VCaP (cell line): ENCODE measurements at regions not wholly inside any gene's neighbourhood (a gene's known extent, or its start where the extent isn't known, plus 50 kb on each side); places are given as distances from the start of the nearest gene placed in this dataset.

Source experiments
- H3K27ac ChIP-seq: fragments of 450-650 bp; 2 replicates; pipeline ENCODE4 v1.5.1; 2017
- CTCF ChIP-seq: fragments of 450-650 bp; conservative IDR thresholded peaks from 2 replicates; pipeline ENCODE4 v1.5.1; 2017; ENCODE audit warnings: mild to moderate bottlenecking, moderate library complexity

GRCh38 chr2:611519-611918, 65.7 kb downstream of the TMEM18 start:
- TF ChIP-seq CTCF, result no peak
- no peak overlapping the region for H3K27ac ChIP-seq

GRCh38 chr2:610491-610890, 66.7 kb downstream of the TMEM18 start:
- no peak for TF ChIP-seq CTCF
- no peak overlapping the region for H3K27ac ChIP-seq

DNA sequence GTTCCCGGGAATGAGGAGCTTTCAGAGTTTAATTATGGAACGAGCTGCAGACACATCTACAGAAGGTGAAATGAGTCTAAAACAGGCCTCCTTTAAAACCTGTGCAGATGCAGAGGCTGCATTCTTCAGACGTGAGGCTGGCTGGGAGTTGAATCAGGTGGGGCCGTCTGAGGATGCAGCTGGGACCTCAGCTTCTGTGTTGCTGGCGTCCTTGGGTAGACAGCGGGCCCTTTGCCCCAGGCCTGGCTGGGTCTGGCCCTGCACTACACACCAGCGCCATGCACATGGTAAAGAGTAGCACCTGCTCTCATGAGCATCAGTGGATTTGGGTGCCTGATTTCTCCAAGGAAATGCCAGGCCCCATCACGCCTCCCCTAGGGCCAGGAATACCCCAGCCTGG, 67.3 kb downstream of the TMEM18 start:
- no peak for TF ChIP-seq CTCF
- H3K27ac ChIP-seq, result no peak overlapping the region

DNA sequence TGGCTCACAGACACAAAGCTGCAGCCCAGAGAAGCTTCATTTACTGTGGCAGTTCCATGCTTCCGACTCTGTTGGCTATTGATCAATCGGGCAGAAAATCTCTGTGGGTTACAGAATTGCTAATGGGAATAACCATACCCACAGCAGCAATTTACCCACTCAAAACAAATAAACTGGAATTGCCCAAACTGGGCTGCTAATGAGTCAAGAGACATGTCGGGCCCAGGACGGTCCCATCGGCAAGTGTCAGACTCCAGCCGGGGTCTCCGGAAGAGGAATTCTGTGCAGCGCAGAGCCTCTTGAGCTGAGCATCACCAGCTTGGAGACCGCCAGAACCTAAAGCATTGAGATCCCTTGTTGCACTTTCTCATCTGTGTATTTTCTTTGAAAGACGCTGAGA, 67.8 kb downstream of the TMEM18 start:
- no peak overlapping the region for H3K27ac ChIP-seq

DNA sequence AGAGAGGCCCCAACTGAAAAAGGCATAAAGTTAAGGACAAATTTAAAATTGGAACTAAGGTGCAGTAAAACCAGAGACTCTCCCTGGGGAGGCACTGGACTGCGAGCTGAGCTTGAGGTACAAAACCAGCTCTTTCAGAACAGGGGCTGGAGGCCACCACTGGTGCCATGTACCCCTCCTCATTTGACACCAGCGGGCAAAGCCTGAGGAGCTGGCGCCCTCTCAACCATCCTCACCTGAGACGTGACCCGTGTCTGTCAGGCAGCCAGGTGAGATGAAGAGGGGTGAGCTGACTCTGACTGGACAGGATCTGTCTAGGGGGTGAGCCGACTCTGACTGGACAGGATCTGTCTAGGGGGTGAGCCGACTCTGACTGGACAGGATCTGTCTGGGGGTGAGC, 68.5 kb downstream of the TMEM18 start:
- H3K27ac ChIP-seq, result no peak overlapping the region
- TF ChIP-seq CTCF, result no peak

More for the DNA sequence above, 67.8 kb downstream of the TMEM18 start:
- TF ChIP-seq CTCF, result no peak

DNA sequence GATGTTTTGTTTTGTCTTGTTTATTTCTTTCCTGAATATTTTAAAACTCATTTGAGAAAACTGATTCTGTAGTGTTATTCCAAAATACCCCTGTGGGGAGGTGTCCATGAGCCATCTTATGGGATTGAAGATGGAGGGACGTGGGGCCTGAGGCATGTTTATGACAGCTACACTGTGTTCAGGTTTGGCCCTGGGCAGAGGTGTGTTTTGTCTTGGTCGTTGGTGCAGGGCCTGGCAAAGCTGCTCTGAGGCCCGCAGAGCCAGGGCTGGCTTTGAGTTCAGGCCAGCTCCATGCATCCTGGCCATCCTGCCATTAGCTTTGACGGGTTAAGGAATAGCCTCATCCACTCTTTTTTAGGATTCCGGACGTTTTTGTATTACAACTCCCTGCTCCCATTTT, 68.9 kb downstream of the TMEM18 start:
- no peak for TF ChIP-seq CTCF

GRCh38 chr2:607709-608108, 69.5 kb downstream of the TMEM18 start:
- H3K27ac ChIP-seq, result no peak overlapping the region
- no peak for TF ChIP-seq CTCF

More for the DNA sequence above, 68.9 kb downstream of the TMEM18 start:
- H3K27ac ChIP-seq, result no peak overlapping the region

- TF ChIP-seq CTCF, result no peak
- H3K27ac ChIP-seq, result no peak overlapping the region
These were observed 70.0 kb downstream of the TMEM18 start for GRCh38 chr2:607172-607571.
